ENCODE measurements at regions not wholly inside any gene's neighbourhood (a gene's known extent, or its start where the extent isn't known, plus 50 kb on each side); places are given as distances from the start of the nearest gene placed in this dataset.

GRCh38 chr5:101176605-101177004 is 273.5 kb upstream of the ST8SIA4 start:
- H3K4me1 Mint-ChIP-seq: no peaks in the 10 kb centered on the region
- H3K4me3 Mint-ChIP-seq: no peak overlapping the region
- H3K27me3 Mint-ChIP-seq (ENCODE audit: low read depth, poor library complexity): no peaks in the 10 kb centered on the region
- no peak for DNase-seq
- H3K36me3 Mint-ChIP-seq (ENCODE audit: low read depth): peaks cover 5% of the 10 kb centered on the region
- no peak overlapping the region for H3K27ac Mint-ChIP-seq
- peaks cover 19% of the 10 kb centered on the region for H3K9me3 Mint-ChIP-seq
- TF ChIP-seq, protein P1, sequence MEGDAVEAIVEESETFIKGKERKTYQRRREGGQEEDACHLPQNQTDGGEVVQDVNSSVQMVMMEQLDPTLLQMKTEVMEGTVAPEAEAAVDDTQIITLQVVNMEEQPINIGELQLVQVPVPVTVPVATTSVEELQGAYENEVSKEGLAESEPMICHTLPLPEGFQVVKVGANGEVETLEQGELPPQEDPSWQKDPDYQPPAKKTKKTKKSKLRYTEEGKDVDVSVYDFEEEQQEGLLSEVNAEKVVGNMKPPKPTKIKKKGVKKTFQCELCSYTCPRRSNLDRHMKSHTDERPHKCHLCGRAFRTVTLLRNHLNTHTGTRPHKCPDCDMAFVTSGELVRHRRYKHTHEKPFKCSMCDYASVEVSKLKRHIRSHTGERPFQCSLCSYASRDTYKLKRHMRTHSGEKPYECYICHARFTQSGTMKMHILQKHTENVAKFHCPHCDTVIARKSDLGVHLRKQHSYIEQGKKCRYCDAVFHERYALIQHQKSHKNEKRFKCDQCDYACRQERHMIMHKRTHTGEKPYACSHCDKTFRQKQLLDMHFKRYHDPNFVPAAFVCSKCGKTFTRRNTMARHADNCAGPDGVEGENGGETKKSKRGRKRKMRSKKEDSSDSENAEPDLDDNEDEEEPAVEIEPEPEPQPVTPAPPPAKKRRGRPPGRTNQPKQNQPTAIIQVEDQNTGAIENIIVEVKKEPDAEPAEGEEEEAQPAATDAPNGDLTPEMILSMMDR (IDR thresholded peaks at IDR 0.05): no peak

- Mint-ChIP-seq H3K36me3 (ENCODE audit: low read depth) (peaks cover 5% of the 10 kb centered on the region), H3K4me1 (no peaks in the 10 kb centered on the region), H3K27ac (no peak overlapping the region), H3K27me3 (ENCODE audit: low read depth, poor library complexity) (no peaks in the 10 kb centered on the region), H3K4me3 (no peak overlapping the region), H3K9me3 (peaks cover 19% of the 10 kb centered on the region)
- DNase-seq: no peak
- TF ChIP-seq, protein P1 (IDR thresholded peaks at IDR 0.05): no peak
These were observed 271.9 kb upstream of the ST8SIA4 start for GRCh38 chr5:101174981-101175380.

- no peaks in the 10 kb centered on the region for H3K4me1 Mint-ChIP-seq
- no peak for DNase-seq
- H3K27me3 Mint-ChIP-seq (ENCODE audit: low read depth, poor library complexity): peaks cover 5% of the 10 kb centered on the region
- H3K36me3 Mint-ChIP-seq (ENCODE audit: low read depth): no peaks in the 10 kb centered on the region
- TF ChIP-seq, protein P1 (IDR thresholded peaks at IDR 0.05): no peak
- no peak overlapping the region for H3K27ac Mint-ChIP-seq
- H3K4me3 Mint-ChIP-seq: no peak overlapping the region
- H3K9me3 Mint-ChIP-seq: peaks cover 14% of the 10 kb centered on the region
These were observed 260.0 kb upstream of the ST8SIA4 start for GRCh38 chr5:101163088-101163487.

DNA sequence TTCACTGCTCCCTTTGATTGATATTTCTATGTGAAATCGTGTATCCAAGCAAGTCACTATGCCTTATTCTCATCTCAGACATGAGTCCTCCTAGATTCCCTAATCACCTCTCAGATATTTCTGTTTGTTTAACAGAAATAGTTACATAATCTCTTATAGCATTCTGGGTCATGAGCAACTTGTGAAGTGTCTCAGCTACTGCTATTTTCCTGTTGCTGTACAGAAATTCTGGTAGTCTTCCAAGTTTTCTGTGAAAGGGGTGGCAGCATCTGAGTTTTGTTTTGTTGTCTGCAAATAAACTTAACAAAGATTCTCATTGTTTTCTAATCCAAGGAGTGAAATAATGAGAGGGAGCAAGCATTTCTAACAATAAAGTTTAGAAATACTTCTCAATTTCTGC is 256.9 kb upstream of the ST8SIA4 start:
- no peak for DNase-seq
- TF ChIP-seq, protein P1 (IDR thresholded peaks at IDR 0.05): no peak
- no peaks in the 10 kb centered on the region for H3K36me3 Mint-ChIP-seq (ENCODE audit: low read depth)
- peaks cover 5% of the 10 kb centered on the region for H3K27me3 Mint-ChIP-seq (ENCODE audit: low read depth, poor library complexity)
- H3K4me3 Mint-ChIP-seq: no peak overlapping the region
- H3K4me1 Mint-ChIP-seq: no peaks in the 10 kb centered on the region
- H3K9me3 Mint-ChIP-seq: peaks cover 26% of the 10 kb centered on the region
- no peak overlapping the region for H3K27ac Mint-ChIP-seq

DNA sequence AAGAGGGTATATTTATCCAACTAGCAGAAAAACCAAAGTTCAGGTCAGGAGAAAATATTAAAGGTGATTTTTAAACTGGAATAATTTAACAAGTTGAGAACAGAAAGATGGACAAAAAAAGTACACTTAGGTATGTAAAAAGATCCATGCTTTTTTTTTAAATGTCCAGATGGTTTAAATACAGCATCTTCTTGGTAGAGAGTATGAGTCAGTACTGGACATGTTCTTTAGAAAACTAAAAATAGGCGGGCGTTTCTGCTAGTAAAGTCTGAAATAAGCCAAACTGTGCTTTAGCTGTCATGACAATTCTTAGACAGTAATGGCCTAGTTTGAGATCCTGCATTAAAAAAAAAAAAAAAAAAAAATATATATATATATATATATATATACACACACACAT is 255.9 kb upstream of the ST8SIA4 start:
- TF ChIP-seq, protein P1 (IDR thresholded peaks at IDR 0.05): no peak
- Mint-ChIP-seq H3K4me1 (no peaks in the 10 kb centered on the region), H3K36me3 (ENCODE audit: low read depth) (no peaks in the 10 kb centered on the region), H3K27me3 (ENCODE audit: low read depth, poor library complexity) (peaks cover 5% of the 10 kb centered on the region), H3K27ac (no peak overlapping the region), H3K4me3 (no peak overlapping the region), H3K9me3 (peaks cover 25% of the 10 kb centered on the region)
- no peak for DNase-seq

- peaks cover 12% of the 10 kb centered on the region for H3K9me3 Mint-ChIP-seq
- no peaks in the 10 kb centered on the region for H3K4me1 Mint-ChIP-seq
- peaks cover 2% of the 10 kb centered on the region for H3K27me3 Mint-ChIP-seq (ENCODE audit: low read depth, poor library complexity)
- no peak overlapping the region for H3K27ac Mint-ChIP-seq
- TF ChIP-seq, protein P1 (IDR thresholded peaks at IDR 0.05): no peak
- H3K4me3 Mint-ChIP-seq: no peak overlapping the region
- DNase-seq: no peak
- no peaks in the 10 kb centered on the region for H3K36me3 Mint-ChIP-seq (ENCODE audit: low read depth)
These were observed 250.4 kb upstream of the ST8SIA4 start for GRCh38 chr5:101153526-101153925.

Measured in nephron progenitor cell (in vitro differentiated cells).